MM.1S (cell line): ENCODE measurements at regions not wholly inside any gene's neighbourhood (a gene's known extent, or its start where the extent isn't known, plus 50 kb on each side); places are given as distances from the start of the nearest gene placed in this dataset.

Experiments
- DNase-seq: peaks from one replicate; pipeline ENCODE4 v3.0.0-alpha.2; 2015
- H2AFZ ChIP-seq: fragments of 300-600 bp; sonication (generic); 2 replicates; pipeline ENCODE4 v1.6.0; 2016; ENCODE audit warnings: antibody characterized with exemption, low read length
- H3F3A ChIP-seq: fragments of 300-600 bp; sonication (generic); 2 replicates; pipeline ENCODE4 v1.6.1; 2016; ENCODE audit warnings: mild to moderate bottlenecking, antibody characterized with exemption, low read length, moderate library complexity, mixed read lengths; ENCODE audit not compliant: insufficient read depth
- H3K27ac ChIP-seq: fragments of 300-600 bp; sonication (generic); 2 replicates; pipeline ENCODE4 v1.5.1; 2016; ENCODE audit warnings: mild to moderate bottlenecking, low read length
- H3K27me3 ChIP-seq: fragments of 300-600 bp; sonication (generic); replicated peaks from 2 replicates; pipeline ENCODE4 v1.6.0; 2016; ENCODE audit warnings: low read length; ENCODE audit not compliant: insufficient read depth
- H3K36me3 ChIP-seq: fragments of 300-600 bp; sonication (generic); replicated peaks from 2 replicates; pipeline ENCODE4 v1.6.1; 2016; ENCODE audit warnings: mild to moderate bottlenecking, low read length, mixed read lengths; ENCODE audit not compliant: insufficient read depth
- H3K4me1 ChIP-seq: fragments of 300-600 bp; sonication (generic); 2 replicates; pipeline ENCODE4 v1.6.1; 2016; ENCODE audit warnings: low read length, mixed read lengths
- H3K4me2 ChIP-seq: fragments of 300-600 bp; sonication (generic); 2 replicates; pipeline ENCODE4 v1.6.0; 2016; ENCODE audit warnings: low read depth, low read length
- H3K4me3 ChIP-seq: fragments of 300-600 bp; sonication (generic); 2 replicates; pipeline ENCODE4 v1.5.1; 2016; ENCODE audit warnings: low read length, mixed read lengths
- H3K79me2 ChIP-seq: fragments of 300-600 bp; sonication (generic); 2 replicates; pipeline ENCODE4 v1.6.1; 2016; ENCODE audit warnings: mixed run types, low read length, mixed read lengths
- H3K9ac ChIP-seq: fragments of 300-600 bp; sonication (generic); 2 replicates; pipeline ENCODE4 v1.6.1; 2016; ENCODE audit warnings: low read length, mixed read lengths
- H3K9me2 ChIP-seq: fragments of 300-600 bp; sonication (generic); replicated peaks from 2 replicates; pipeline ENCODE4 v1.6.1; 2016; ENCODE audit warnings: mild to moderate bottlenecking, low read length, mixed read lengths; ENCODE audit not compliant: insufficient read depth
- H3K9me3 ChIP-seq: fragments of 300-600 bp; sonication (generic); replicated peaks from 2 replicates; pipeline ENCODE4 v1.6.1; 2016; ENCODE audit warnings: mild to moderate bottlenecking, low read length, mixed read lengths; ENCODE audit not compliant: insufficient read depth
- H4K20me1 ChIP-seq: fragments of 300-600 bp; sonication (generic); 2 replicates; pipeline ENCODE4 v1.6.1; 2016; ENCODE audit warnings: mild to moderate bottlenecking, low read length, moderate library complexity, mixed read lengths; ENCODE audit not compliant: insufficient read depth
- CTCF ChIP-seq: fragments of 300-600 bp; sonication (generic); IDR thresholded peaks from 2 replicates; pipeline ENCODE4 v1.5.1; 2016; ENCODE audit warnings: antibody characterized with exemption, low read length, mixed read lengths
- EZH2 ChIP-seq: fragments of 300-600 bp; sonication (generic); optimal IDR thresholded peaks from 2 replicates; pipeline ENCODE3; 2017; ENCODE audit warnings: low read depth, mild to moderate bottlenecking, antibody characterized with exemption, low read length, mixed read lengths
- EZH2phosphoT487 ChIP-seq: fragments of 300-600 bp; sonication (generic); IDR thresholded peaks from 2 replicates; pipeline ENCODE4 v1.6.1; 2018; ENCODE audit warnings: antibody characterized with exemption, low read length

GRCh38 chr17:43327834-43328420 lies 70.9 kb upstream of the ARL4D start:
- DNase-seq, result no peak
- Histone ChIP-seq H3F3A (no peaks in the 10 kb centered on the region), H3K4me3 (no peak overlapping the region), H3K9ac (no peak overlapping the region), H3K9me2 (no peaks in the 10 kb centered on the region), H3K27ac (no peak overlapping the region), H3K9me3 (no peaks in the 10 kb centered on the region), H4K20me1 (no peaks in the 10 kb centered on the region), H3K36me3 (no peaks in the 10 kb centered on the region), H2AFZ (no peak overlapping the region), H3K79me2 (no peaks in the 10 kb centered on the region), H3K27me3 (peaks cover 74% of the 10 kb centered on the region), H3K4me1 (no peaks in the 10 kb centered on the region), H3K4me2 (no peak overlapping the region)
- TF ChIP-seq CTCF, result no peak
- no peak for TF ChIP-seq EZH2phosphoT487
- TF ChIP-seq EZH2, result no peak

- H3K9ac ChIP-seq, result no peak overlapping the region
- no peak overlapping the region for H3K4me3 ChIP-seq
- no peak overlapping the region for H3K4me2 ChIP-seq
- no peaks in the 10 kb centered on the region for H3K4me1 ChIP-seq
- H3F3A ChIP-seq, result no peaks in the 10 kb centered on the region
- H3K9me2 ChIP-seq, result no peaks in the 10 kb centered on the region
- H3K36me3 ChIP-seq, result no peaks in the 10 kb centered on the region
- H3K79me2 ChIP-seq, result no peaks in the 10 kb centered on the region
- H3K27me3 ChIP-seq, result peaks cover 69% of the 10 kb centered on the region
- no peaks in the 10 kb centered on the region for H4K20me1 ChIP-seq
- H3K27ac ChIP-seq, result no peak overlapping the region
- TF ChIP-seq CTCF, result no peak
- TF ChIP-seq EZH2, result no peak
- no peak for TF ChIP-seq EZH2phosphoT487
- no peak overlapping the region for H2AFZ ChIP-seq
- H3K9me3 ChIP-seq, result no peaks in the 10 kb centered on the region
- DNase-seq, result no peak
These were observed 71.4 kb upstream of the ARL4D start for GRCh38 chr17:43327421-43327820.

GRCh38 chr17:43326490-43327275 lies 72.1 kb upstream of the ARL4D start:
- Histone ChIP-seq H3K27me3 (peaks cover 62% of the 10 kb centered on the region), H3F3A (no peaks in the 10 kb centered on the region), H3K9me3 (no peaks in the 10 kb centered on the region), H2AFZ (no peak overlapping the region), H3K4me1 (no peaks in the 10 kb centered on the region), H4K20me1 (no peaks in the 10 kb centered on the region), H3K9me2 (no peaks in the 10 kb centered on the region), H3K4me2 (no peak overlapping the region), H3K27ac (no peak overlapping the region), H3K4me3 (no peak overlapping the region), H3K9ac (no peak overlapping the region), H3K36me3 (no peaks in the 10 kb centered on the region), H3K79me2 (no peaks in the 10 kb centered on the region)
- no peak for DNase-seq
- TF ChIP-seq EZH2phosphoT487 (no peak), CTCF (no peak), EZH2 (no peak)
